ENCODE measurements at regions not wholly inside any gene's neighbourhood (a gene's known extent, or its start where the extent isn't known, plus 50 kb on each side); places are given as distances from the start of the nearest gene placed in this dataset.

DNA sequence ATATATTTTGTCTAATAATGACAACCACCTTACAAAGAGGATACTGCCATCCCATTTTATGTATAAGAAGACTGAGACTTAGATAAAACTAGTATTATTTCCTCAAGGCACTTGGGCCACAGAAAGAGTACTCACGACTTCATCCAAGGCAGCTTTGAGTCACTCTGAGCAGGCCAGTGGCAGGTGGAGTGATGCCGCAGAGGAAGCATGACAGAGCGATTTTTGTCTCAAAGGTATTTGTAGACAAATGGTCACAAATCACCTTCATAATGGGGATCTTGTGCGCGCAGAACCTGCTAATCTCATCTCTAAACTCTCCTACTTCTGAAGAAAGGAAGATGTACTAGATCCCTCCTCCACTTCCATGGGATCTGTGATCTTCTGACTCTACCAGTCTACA is 113.2 kb upstream of the NAMPT start:
- TF ChIP-seq, protein P1, sequence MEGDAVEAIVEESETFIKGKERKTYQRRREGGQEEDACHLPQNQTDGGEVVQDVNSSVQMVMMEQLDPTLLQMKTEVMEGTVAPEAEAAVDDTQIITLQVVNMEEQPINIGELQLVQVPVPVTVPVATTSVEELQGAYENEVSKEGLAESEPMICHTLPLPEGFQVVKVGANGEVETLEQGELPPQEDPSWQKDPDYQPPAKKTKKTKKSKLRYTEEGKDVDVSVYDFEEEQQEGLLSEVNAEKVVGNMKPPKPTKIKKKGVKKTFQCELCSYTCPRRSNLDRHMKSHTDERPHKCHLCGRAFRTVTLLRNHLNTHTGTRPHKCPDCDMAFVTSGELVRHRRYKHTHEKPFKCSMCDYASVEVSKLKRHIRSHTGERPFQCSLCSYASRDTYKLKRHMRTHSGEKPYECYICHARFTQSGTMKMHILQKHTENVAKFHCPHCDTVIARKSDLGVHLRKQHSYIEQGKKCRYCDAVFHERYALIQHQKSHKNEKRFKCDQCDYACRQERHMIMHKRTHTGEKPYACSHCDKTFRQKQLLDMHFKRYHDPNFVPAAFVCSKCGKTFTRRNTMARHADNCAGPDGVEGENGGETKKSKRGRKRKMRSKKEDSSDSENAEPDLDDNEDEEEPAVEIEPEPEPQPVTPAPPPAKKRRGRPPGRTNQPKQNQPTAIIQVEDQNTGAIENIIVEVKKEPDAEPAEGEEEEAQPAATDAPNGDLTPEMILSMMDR (IDR thresholded peaks at IDR 0.05): no peak
- no peak for TF ChIP-seq POLR2A (IDR thresholded peaks at IDR 0.05)
- Histone ChIP-seq H3K4me3 (no peak overlapping the region), H3K27me3 (no peaks in the 10 kb centered on the region), H3K27ac (no peak overlapping the region), H3K4me1 (no peaks in the 10 kb centered on the region), H3K36me3 (no peaks in the 10 kb centered on the region), H3K9me3 (no peaks in the 10 kb centered on the region)
- DNase-seq (no peak), ATAC-seq (no peak)
- WGBS (ENCODE audit: insufficient coverage, low coverage, low lambda C conversion rate, missing lambda C conversion rate): 64% methylated on average over 3 of the region's 5 CpGs
- intact Hi-C loops (cut with DNase I): no loop called here

DNA sequence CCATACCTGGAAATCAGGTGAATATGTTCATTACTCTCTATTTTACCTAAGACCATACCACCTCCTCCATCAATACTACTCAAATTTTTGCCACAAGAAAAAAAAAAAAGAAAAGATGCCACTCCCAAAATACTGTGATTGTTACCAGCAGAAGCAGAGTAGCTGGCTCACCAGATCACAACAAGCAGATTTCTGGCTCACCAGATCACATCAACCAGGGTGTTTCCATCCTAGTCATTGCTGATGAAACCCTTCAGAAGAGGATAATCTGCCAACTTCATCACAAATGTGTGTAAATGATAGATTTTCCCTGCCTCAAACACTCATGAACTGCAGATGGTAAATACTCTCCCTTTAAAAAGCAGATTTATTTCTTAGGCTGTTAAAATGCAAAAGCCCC is 109.7 kb upstream of the NAMPT start:
- H3K27me3 ChIP-seq: no peaks in the 10 kb centered on the region
- TF ChIP-seq, protein P1 (IDR thresholded peaks at IDR 0.05): no peak
- H3K4me1 ChIP-seq: no peaks in the 10 kb centered on the region
- DNase-seq: no peak
- H3K9me3 ChIP-seq: no peaks in the 10 kb centered on the region
- ATAC-seq: no peak
- H3K36me3 ChIP-seq: no peaks in the 10 kb centered on the region
- no peak overlapping the region for H3K4me3 ChIP-seq
- no peak overlapping the region for H3K27ac ChIP-seq
- intact Hi-C loops (cut with DNase I): no loop called here

DNA sequence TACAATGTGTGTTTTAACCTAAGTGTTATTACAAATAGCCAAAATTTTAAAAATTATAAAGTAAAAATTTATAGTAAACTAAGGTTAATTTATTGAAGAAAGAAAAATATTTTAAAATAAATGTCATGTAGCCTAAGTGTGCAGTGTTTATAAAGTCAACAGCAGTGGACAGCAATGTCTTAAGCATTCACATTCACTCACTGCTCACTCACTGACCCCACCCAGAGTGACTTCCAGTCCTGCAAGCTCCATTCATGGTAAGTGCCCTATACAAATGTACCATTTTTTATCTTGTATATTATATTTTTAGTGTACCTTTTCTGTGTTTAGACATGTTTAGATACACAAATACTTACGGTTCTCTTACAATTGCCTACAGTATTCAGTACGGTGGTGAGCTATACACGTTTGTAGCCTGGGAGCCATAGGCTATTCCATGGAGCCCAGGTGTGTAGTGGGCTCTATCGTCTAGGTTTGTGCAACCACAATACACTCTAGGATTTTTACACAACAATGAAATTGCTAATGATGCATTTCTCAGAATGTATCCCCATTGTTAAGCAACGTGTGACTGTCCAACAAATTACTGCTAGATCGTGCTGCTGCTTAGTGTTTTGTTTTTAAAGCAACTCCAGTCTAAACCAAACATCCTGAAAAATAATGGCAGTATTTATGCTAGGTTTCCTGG is 108.9 kb upstream of the NAMPT start:
- intact Hi-C loops (cut with DNase I): no loop called here
- 70% methylated on average over 6 of the region's 6 CpGs for WGBS (ENCODE audit: insufficient coverage, low coverage, low lambda C conversion rate, missing lambda C conversion rate)
- Histone ChIP-seq H3K36me3 (no peaks in the 10 kb centered on the region), H3K27ac (no peak overlapping the region), H3K27me3 (no peaks in the 10 kb centered on the region), H3K4me1 (no peaks in the 10 kb centered on the region), H3K9me3 (no peaks in the 10 kb centered on the region), H3K4me3 (no peak overlapping the region)
- ATAC-seq (no peak), DNase-seq (no peak)
- TF ChIP-seq POLR2A (IDR thresholded peaks at IDR 0.05): no peak
- TF ChIP-seq, protein P1 (IDR thresholded peaks at IDR 0.05): no peak

DNA sequence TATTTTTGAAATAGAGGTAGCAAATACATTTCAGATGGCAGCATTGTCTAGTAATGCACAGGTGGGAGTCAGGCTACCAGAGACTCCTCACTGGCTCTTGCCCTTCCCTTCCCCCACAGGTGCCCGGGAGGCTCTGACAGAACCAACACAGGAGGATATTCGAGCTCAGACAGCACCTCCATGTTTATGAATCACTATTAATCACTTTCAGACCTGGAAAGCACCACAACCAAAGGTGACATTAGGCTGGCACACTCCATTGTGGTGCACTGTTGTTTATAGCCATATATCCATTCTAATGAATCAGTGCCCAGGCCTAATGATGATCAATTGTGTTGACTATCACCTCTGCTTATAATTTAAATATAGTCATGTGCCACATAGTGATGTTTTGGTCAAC is 107.8 kb upstream of the NAMPT start:
- 100% methylated on average over 1 of the region's 2 CpGs for WGBS (ENCODE audit: insufficient coverage, low coverage, low lambda C conversion rate, missing lambda C conversion rate)
- Histone ChIP-seq H3K27me3 (no peaks in the 10 kb centered on the region), H3K27ac (no peak overlapping the region), H3K36me3 (no peaks in the 10 kb centered on the region), H3K4me1 (no peaks in the 10 kb centered on the region), H3K4me3 (no peak overlapping the region), H3K9me3 (no peaks in the 10 kb centered on the region)
- TF ChIP-seq, protein P1 (IDR thresholded peaks at IDR 0.05): no peak
- no peak for TF ChIP-seq POLR2A (IDR thresholded peaks at IDR 0.05)
- no peak for DNase-seq
- intact Hi-C loops (cut with DNase I): no loop called here
- no peak for ATAC-seq

DNA sequence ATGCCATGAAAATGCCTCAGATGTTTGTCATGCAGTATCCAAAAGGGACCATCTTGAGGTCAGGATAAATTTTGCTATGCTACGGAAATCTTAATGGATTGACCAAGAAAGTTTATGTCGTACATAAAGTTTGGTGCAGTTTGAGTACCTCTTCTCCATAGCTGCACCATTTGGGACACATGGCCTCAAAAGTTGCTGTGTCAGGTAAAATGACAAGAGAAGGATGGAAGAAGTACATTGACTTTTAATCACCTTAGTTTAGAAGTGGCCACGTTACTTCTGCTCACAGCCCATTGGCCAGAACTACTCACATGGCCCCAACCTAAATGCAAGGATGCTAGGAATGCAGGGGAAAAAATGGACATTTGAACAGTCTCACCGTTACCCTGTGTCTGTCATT is 107.4 kb upstream of the NAMPT start:
- H3K27me3 ChIP-seq: no peaks in the 10 kb centered on the region
- WGBS (ENCODE audit: insufficient coverage, low coverage, low lambda C conversion rate, missing lambda C conversion rate): 92% methylated on average over 4 of the region's 4 CpGs
- ATAC-seq: no peak
- intact Hi-C loops (cut with DNase I): no loop called here
- TF ChIP-seq POLR2A (IDR thresholded peaks at IDR 0.05): no peak
- TF ChIP-seq, protein P1 (IDR thresholded peaks at IDR 0.05): no peak
- no peak overlapping the region for H3K4me3 ChIP-seq
- no peak overlapping the region for H3K27ac ChIP-seq
- no peaks in the 10 kb centered on the region for H3K36me3 ChIP-seq
- H3K9me3 ChIP-seq: no peaks in the 10 kb centered on the region
- DNase-seq: no peak
- no peaks in the 10 kb centered on the region for H3K4me1 ChIP-seq
